ENCODE measurements at regions not wholly inside any gene's neighbourhood (a gene's known extent, or its start where the extent isn't known, plus 50 kb on each side); places are given as distances from the start of the nearest gene placed in this dataset.

DNA sequence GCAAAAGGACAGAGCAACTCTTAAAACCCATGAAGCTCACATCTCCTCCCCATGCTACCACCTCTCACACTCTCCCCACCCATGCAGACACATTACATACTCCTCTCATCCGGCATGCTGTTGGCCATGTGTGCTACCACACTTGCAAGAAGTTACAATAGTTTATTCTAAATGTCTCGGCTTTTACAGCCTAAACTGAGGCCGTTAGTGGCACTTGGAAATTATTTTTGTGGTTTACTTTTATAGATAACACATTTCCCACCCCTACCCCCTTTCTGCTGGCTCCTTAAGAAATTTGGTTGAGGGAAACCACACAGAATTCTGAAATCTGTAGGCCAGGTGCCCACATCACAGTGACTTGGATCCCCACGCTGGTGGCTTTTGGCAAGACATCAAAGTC lies 141.1 kb upstream of the HHIP start:
- TF ChIP-seq FOXM1 (IDR thresholded peaks at IDR 0.05; ENCODE audit: borderline replicate concordance) (no peak), SUZ12 (IDR thresholded peaks at IDR 0.05) (no peak)

Measured in HEK293T (cell line).